SK-N-SH treated with all-trans-retinoic acid at 6 μM for 48 hours (cell line): ENCODE measurements at regions not wholly inside any gene's neighbourhood (a gene's known extent, or its start where the extent isn't known, plus 50 kb on each side); places are given as distances from the start of the nearest gene placed in this dataset.

Experiments used
- ATAC-seq: fragments of 200-7000 bp; cut with Tn5 transposase; 3 replicates; pipeline ENCODE4 v1.9.1; 2020; ENCODE audit warnings: mild to moderate bottlenecking, moderate library complexity
- ARNTL ChIP-seq: fragments of 450-650 bp; formaldehyde crosslinking; IDR thresholded peaks from 2 replicates; pipeline ENCODE4 v1.5.0; 2020; ENCODE audit warnings: low read depth, mild to moderate bottlenecking, moderate library complexity, borderline replicate concordance
- BACH2 ChIP-seq: fragments of 250-450 bp; sonication (Bioruptor Pico); IDR thresholded peaks from 2 replicates; pipeline ENCODE4 v1.9.0; 2021; ENCODE audit warnings: mild to moderate bottlenecking, borderline replicate concordance
- CREB5 ChIP-seq: fragments of 250-450 bp; sonication (Bioruptor Pico); IDR thresholded peaks from 2 replicates; pipeline ENCODE4 v1.5.1; 2020; ENCODE audit warnings: low read depth, mild to moderate bottlenecking, moderate library complexity
- CSDC2 ChIP-seq: fragments of 250-450 bp; sonication (Bioruptor Pico); IDR thresholded peaks from 2 replicates; pipeline ENCODE4 v1.5.0; 2020; ENCODE audit warnings: mild to moderate bottlenecking, moderate library complexity
- CSRNP3 ChIP-seq: fragments of 250-450 bp; sonication (Bioruptor Pico); IDR thresholded peaks from 2 replicates; pipeline ENCODE4 v1.5.1; 2021; ENCODE audit warnings: mild to moderate bottlenecking, moderate library complexity
- ESRRG ChIP-seq: fragments of 250-450 bp; sonication (Bioruptor Pico); IDR thresholded peaks from 2 replicates; pipeline ENCODE4 v1.6.1; 2021; ENCODE audit warnings: mild to moderate bottlenecking
- GLIS3 ChIP-seq: fragments of 250-450 bp; sonication (Bioruptor Pico); IDR thresholded peaks from 2 replicates; pipeline ENCODE4 v1.5.0; 2020; ENCODE audit warnings: mild to moderate bottlenecking, moderate library complexity
- ISL1 ChIP-seq: fragments of 250-450 bp; sonication (Bioruptor Pico); IDR thresholded peaks from 2 replicates; pipeline ENCODE4 v2.1.2; 2022; ENCODE audit warnings: mild to moderate bottlenecking, moderate library complexity
- OSR1 ChIP-seq: fragments of 250-450 bp; sonication (Bioruptor Pico); IDR thresholded peaks from 2 replicates; pipeline ENCODE4 v1.8.0; 2022; ENCODE audit warnings: moderate library complexity, mild to moderate bottlenecking, inconsistent platforms
- PATZ1 ChIP-seq: fragments of 250-450 bp; sonication (Bioruptor Pico); IDR thresholded peaks from 2 replicates; pipeline ENCODE4 v1.8.0; 2020; ENCODE audit warnings: mild to moderate bottlenecking, moderate library complexity, borderline replicate concordance
- POU6F1 ChIP-seq: fragments of 250-450 bp; sonication (Bioruptor Pico); IDR thresholded peaks from 2 replicates; pipeline ENCODE4 v1.8.0; 2021; ENCODE audit warnings: low read depth, mild to moderate bottlenecking, moderate library complexity, borderline replicate concordance
- PPARA ChIP-seq: fragments of 250-450 bp; sonication (Bioruptor Pico); IDR thresholded peaks from 2 replicates; pipeline ENCODE4 v1.5.0; 2020; ENCODE audit warnings: mild to moderate bottlenecking, borderline replicate concordance
- RARB ChIP-seq: fragments of 250-450 bp; sonication (Bioruptor Pico); IDR thresholded peaks from 2 replicates; pipeline ENCODE4 v1.8.0; 2021; ENCODE audit warnings: mild to moderate bottlenecking, moderate library complexity
- SNAI2 ChIP-seq: fragments of 250-450 bp; sonication (Bioruptor Pico); IDR thresholded peaks from 2 replicates; pipeline ENCODE4 v1.5.0; 2020; ENCODE audit warnings: mild to moderate bottlenecking, moderate library complexity
- TCF4 ChIP-seq: fragments of 250-450 bp; sonication (Bioruptor Pico); IDR thresholded peaks from 2 replicates; pipeline ENCODE4 v1.8.0; 2021; ENCODE audit warnings: mild to moderate bottlenecking, moderate library complexity, borderline replicate concordance
- TOX ChIP-seq: fragments of 250-450 bp; sonication (Bioruptor Pico); IDR thresholded peaks from 2 replicates; pipeline ENCODE4 v1.8.0; 2021; ENCODE audit warnings: mild to moderate bottlenecking, moderate library complexity, borderline replicate concordance
- TSHZ2 ChIP-seq: fragments of 250-450 bp; sonication (Bioruptor Pico); IDR thresholded peaks from 2 replicates; pipeline ENCODE4 v1.5.0; 2020; ENCODE audit warnings: mild to moderate bottlenecking, moderate library complexity
- ZFP3 ChIP-seq: fragments of 250-450 bp; sonication (Bioruptor Pico); IDR thresholded peaks from 2 replicates; pipeline ENCODE4 v1.5.0; 2020; ENCODE audit warnings: mild to moderate bottlenecking, moderate library complexity
- ZFP30 ChIP-seq: fragments of 450-650 bp; formaldehyde crosslinking; IDR thresholded peaks from 2 replicates; pipeline ENCODE4 v1.5.0; 2022; ENCODE audit warnings: mild to moderate bottlenecking, moderate library complexity
- ZNF565 ChIP-seq: fragments of 450-650 bp; formaldehyde crosslinking; conservative IDR thresholded peaks from 2 replicates; pipeline ENCODE4 v1.5.0; 2020; ENCODE audit warnings: low read depth, mild to moderate bottlenecking, moderate library complexity
- ZNF70 ChIP-seq: fragments of 450-650 bp; formaldehyde crosslinking; IDR thresholded peaks from 2 replicates; pipeline ENCODE4 v1.5.0; 2020; ENCODE audit warnings: mild to moderate bottlenecking, moderate library complexity
- ZNF8 ChIP-seq: fragments of 450-650 bp; formaldehyde crosslinking; IDR thresholded peaks from 2 replicates; pipeline ENCODE4 v1.5.0; 2020; ENCODE audit warnings: mild to moderate bottlenecking, moderate library complexity

- TF ChIP-seq CSRNP3 (CRISPR knock-in tag) (no peak), RARB (CRISPR knock-in tag) (no peak)
- TF ChIP-seq, all 23 proteins: peak for 0
Observed at GRCh38 chr9:20082406-20082805, 293.6 kb upstream of the SLC24A2 start (continued).

GRCh38 chr9:20078246-20078645 lies 289.4 kb upstream of the SLC24A2 start:
- no peak for ATAC-seq
- TF ChIP-seq POU6F1 (CRISPR knock-in tag) (no peak), ZFP3 (CRISPR knock-in tag) (no peak), ARNTL (no peak), BACH2 (CRISPR knock-in tag) (no peak)

GRCh38 chr9:20074291-20074690 lies 285.5 kb upstream of the SLC24A2 start:
- ATAC-seq = no peak
- TF ChIP-seq PPARA (CRISPR knock-in tag) = no peak
- no peak for TF ChIP-seq ESRRG (CRISPR knock-in tag)
- no peak for TF ChIP-seq CREB5 (CRISPR knock-in tag)
- TF ChIP-seq BACH2 (CRISPR knock-in tag) = no peak
- TF ChIP-seq POU6F1 (CRISPR knock-in tag) = no peak
- TF ChIP-seq ZNF565 (CRISPR knock-in tag) = no peak
- TF ChIP-seq TOX = no peak
- no peak for TF ChIP-seq ZFP3 (CRISPR knock-in tag)
- TF ChIP-seq SNAI2 (CRISPR knock-in tag) = no peak
- TF ChIP-seq GLIS3 (CRISPR knock-in tag) = no peak
- no peak for TF ChIP-seq OSR1

GRCh38 chr9:20070336-20070735 lies 281.5 kb upstream of the SLC24A2 start:
- TF ChIP-seq PPARA (CRISPR knock-in tag) = no peak
- TF ChIP-seq GLIS3 (CRISPR knock-in tag) = no peak
- no peak for ATAC-seq

GRCh38 chr9:20065796-20066700 lies 277.2 kb upstream of the SLC24A2 start:
- TF ChIP-seq TCF4 (CRISPR knock-in tag) (no peak), PATZ1 (no peak), ISL1 (CRISPR knock-in tag) (no peak), ZNF565 (CRISPR knock-in tag) (no peak), TOX (no peak), ZNF8 (CRISPR knock-in tag) (no peak), OSR1 (no peak), ZNF70 (CRISPR knock-in tag) (no peak), ZFP30 (CRISPR knock-in tag) (no peak), ZFP3 (CRISPR knock-in tag) (no peak), TSHZ2 (CRISPR knock-in tag) (no peak), CSDC2 (CRISPR knock-in tag) (no peak)
- no peak for ATAC-seq
